HUES64 (cell line): ENCODE measurements at regions not wholly inside any gene's neighbourhood (a gene's known extent, or its start where the extent isn't known, plus 50 kb on each side); places are given as distances from the start of the nearest gene placed in this dataset.

ENCODE experiments used
- H3K27ac ChIP-seq: 2 replicates; pipeline ENCODE4 v1.7.0; 2013; ENCODE audit warnings: low read depth, low read length, inconsistent platforms
- H3K27me3 ChIP-seq: 2 replicates; pipeline ENCODE4 v1.6.1; 2013; ENCODE audit warnings: mild to moderate bottlenecking, low read length; ENCODE audit not compliant: insufficient read depth
- H3K36me3 ChIP-seq: 2 replicates; pipeline ENCODE4 v1.6.1; 2013; ENCODE audit warnings: mild to moderate bottlenecking, low read length; ENCODE audit not compliant: insufficient read depth
- H3K4me1 ChIP-seq: 2 replicates; pipeline ENCODE4 v1.6.1; 2013; ENCODE audit warnings: mild to moderate bottlenecking, low read length, moderate library complexity; ENCODE audit not compliant: insufficient read depth
- H3K4me3 ChIP-seq: 2 replicates; pipeline ENCODE4 v1.5.1; 2013; ENCODE audit warnings: mild to moderate bottlenecking, low read length, moderate library complexity
- H3K9ac ChIP-seq: 2 replicates; pipeline ENCODE4 v1.6.1; 2013; ENCODE audit warnings: mild to moderate bottlenecking, low read depth, low read length
- H3K9me3 ChIP-seq: 2 replicates; pipeline ENCODE4 v1.6.1; 2013; ENCODE audit warnings: low read depth, low read length; ENCODE audit not compliant: insufficient read depth
- WGBS: fragments of 150-250, 120-280 bp; methylation state at CpG from one replicate; pipeline ENCODE4 v1.1.7; 2013; ENCODE audit warnings: missing lambda C conversion rate; 5-methylcytosine and 5-hydroxymethylcytosine counted together

DNA sequence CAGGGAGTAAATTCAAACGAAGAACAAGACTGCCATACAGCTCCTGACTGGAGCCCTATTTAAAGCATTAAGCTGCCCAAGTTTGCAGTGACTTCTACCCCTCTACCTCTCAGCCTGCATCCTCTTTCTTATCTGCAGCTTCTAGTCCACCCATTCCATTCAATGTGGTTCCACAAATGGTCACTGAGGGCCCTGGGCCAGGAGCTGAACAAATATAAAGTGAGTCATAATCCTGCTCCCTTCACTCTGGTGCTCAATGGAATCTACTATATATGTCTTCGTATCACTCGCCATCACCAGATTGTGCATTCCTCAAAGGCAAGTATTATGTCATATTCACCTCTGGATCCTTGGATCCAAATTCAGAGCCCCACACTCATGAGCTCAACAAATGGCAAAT, 398.7 kb downstream of the BRINP2 start:
- H3K4me1 ChIP-seq: no peaks in the 10 kb centered on the region
- H3K4me3 ChIP-seq: no peak overlapping the region
- no peaks in the 10 kb centered on the region for H3K9me3 ChIP-seq
- no peaks in the 10 kb centered on the region for H3K27me3 ChIP-seq
- H3K9ac ChIP-seq: no peak overlapping the region
- no peak overlapping the region for H3K27ac ChIP-seq
- WGBS: 97% methylated on average over 3 of the region's 3 CpGs
- H3K36me3 ChIP-seq: no peaks in the 10 kb centered on the region

DNA sequence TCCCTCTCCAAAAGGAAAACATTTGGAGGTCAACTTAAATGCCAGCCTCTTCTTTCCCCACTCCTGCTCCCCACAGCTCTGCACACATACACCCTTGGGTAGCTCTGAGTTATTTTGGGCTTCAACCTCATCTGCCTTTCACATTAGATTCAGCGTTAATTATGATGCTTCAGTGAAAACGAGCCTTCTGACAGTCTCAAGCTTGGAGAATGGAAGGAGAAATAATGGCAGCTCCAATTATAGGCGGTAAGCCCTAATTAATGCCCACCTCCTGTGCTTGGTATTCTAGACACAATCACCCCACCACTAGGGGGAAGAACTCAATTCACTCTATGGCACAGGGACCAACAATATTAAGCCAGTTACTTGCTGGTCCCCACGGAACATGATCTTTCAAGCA, 397.9 kb downstream of the BRINP2 start:
- no peaks in the 10 kb centered on the region for H3K9me3 ChIP-seq
- no peaks in the 10 kb centered on the region for H3K4me1 ChIP-seq
- no peaks in the 10 kb centered on the region for H3K36me3 ChIP-seq
- no peaks in the 10 kb centered on the region for H3K27me3 ChIP-seq
- 81% methylated on average over 4 of the region's 4 CpGs for WGBS
- H3K9ac ChIP-seq: no peak overlapping the region
- no peak overlapping the region for H3K27ac ChIP-seq
- no peak overlapping the region for H3K4me3 ChIP-seq

DNA sequence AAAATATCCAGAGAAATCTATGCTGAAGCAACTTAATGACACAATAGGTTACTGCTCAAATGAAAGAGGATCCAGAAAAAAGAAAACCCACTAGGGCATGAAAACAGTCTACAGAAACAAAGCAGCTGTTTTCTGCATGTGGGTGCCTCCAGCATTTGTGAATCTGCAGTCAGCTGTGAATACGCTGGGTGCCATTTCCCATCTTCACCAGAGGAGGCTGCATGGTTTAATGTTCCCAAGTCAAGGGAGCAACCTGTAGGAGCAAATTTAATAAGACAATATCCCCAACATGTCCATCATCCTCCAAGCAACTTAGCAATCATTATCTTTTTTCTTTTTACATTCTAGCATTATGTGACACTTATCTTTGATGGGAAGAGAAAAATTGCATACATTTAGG, 396.6 kb downstream of the BRINP2 start:
- H3K9me3 ChIP-seq: no peaks in the 10 kb centered on the region
- H3K36me3 ChIP-seq: no peaks in the 10 kb centered on the region
- H3K27ac ChIP-seq: no peak overlapping the region
- H3K27me3 ChIP-seq: no peaks in the 10 kb centered on the region
- 75% methylated on average over 1 of the region's 1 CpG for WGBS
- no peaks in the 10 kb centered on the region for H3K4me1 ChIP-seq
- H3K9ac ChIP-seq: no peak overlapping the region
- H3K4me3 ChIP-seq: no peak overlapping the region

DNA sequence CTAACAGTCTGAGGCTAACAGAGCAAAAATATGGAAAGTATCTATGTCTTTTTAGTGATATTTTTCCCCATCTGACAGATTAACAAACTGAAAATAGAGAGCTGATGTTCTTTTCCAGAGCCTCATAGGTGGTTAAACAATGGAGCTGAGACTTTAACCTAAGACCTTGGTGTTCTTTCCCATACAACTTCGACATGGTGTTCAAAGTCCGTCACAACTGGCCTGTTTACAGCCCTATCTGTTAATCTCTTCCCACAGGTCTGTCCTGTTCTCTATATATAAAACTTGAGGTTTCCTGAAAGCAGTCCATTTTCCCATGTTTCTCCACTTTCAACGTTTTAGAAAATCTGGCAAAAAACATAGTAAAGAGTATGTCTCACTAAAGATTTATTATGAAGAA, 395.7 kb downstream of the BRINP2 start:
- no peak overlapping the region for H3K4me3 ChIP-seq
- 97% methylated on average over 2 of the region's 3 CpGs for WGBS
- H3K9me3 ChIP-seq: no peaks in the 10 kb centered on the region
- no peaks in the 10 kb centered on the region for H3K36me3 ChIP-seq
- no peaks in the 10 kb centered on the region for H3K4me1 ChIP-seq
- H3K27ac ChIP-seq: no peak overlapping the region
- H3K9ac ChIP-seq: no peak overlapping the region
- no peaks in the 10 kb centered on the region for H3K27me3 ChIP-seq

DNA sequence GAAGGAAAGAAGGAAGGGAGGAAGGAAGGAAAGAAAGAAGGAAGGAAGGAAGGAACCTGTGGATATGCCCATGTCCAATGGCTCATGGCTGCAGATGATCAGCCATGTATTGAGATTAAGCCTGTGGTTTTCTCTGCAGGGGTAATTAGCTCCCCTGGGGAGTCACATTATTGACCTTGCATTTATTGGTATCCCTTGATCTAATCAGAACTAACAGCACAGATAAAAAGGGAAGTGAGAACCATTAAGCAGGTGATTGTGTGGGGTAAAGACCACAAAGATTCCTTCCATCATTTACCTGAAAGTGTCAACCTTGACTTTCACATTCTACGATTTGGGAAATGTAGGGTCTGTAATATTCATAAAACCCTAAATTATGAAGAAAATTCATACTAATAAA, 390.7 kb downstream of the BRINP2 start:
- no CpG with 5 or more reads among the region's 1 CpG for WGBS
- H3K9me3 ChIP-seq: peaks cover 5% of the 10 kb centered on the region; the same call in 1 of the 2 replicates
- no peak overlapping the region for H3K4me3 ChIP-seq
- H3K27me3 ChIP-seq: no peaks in the 10 kb centered on the region
- no peaks in the 10 kb centered on the region for H3K36me3 ChIP-seq
- H3K27ac ChIP-seq: no peak overlapping the region
- no peak overlapping the region for H3K9ac ChIP-seq
- H3K4me1 ChIP-seq: no peaks in the 10 kb centered on the region

DNA sequence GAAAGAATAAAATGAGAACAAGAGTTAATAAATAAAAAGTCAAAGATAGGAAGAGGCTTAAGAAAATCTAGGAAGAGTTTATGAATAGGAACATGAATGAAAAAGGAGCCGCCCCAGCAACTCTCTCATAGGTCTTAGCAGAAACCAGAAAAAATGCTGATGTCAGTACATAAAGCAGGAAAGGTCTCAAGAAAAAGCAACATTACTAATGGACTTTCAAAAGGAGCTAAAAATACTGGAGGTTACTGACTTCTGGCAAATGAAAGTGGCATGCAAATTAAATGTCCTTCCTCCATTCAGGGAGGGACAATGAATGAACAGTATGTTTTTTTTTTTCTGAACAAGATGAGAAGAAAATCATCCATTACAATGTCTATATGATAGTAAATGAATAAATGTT, 387.6 kb downstream of the BRINP2 start:
- Histone ChIP-seq H3K27ac (no peak overlapping the region), H3K36me3 (no peaks in the 10 kb centered on the region), H3K4me3 (no peak overlapping the region), H3K4me1 (no peaks in the 10 kb centered on the region), H3K9ac (no peak overlapping the region), H3K9me3 (peaks cover 17% of the 10 kb centered on the region), H3K27me3 (no peaks in the 10 kb centered on the region)
- 90% methylated on average over 1 of the region's 1 CpG for WGBS

DNA sequence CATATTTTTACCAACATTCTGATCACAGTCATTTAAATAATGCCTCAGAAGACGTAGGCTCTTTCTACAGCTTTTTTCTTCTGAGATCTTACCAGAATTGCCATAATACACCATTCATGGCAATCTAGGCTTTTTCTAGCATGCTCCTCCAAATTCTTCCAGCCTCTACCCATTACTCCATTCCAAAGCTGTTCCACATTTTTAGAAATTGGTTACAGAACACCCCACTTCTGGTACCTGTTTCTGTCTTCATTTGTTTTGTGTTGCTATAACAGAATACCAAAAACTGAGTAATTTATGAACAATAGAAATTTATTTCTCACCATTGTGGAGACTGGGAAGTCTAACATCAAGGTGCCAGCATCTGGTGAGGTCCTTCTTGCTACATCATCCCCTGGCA, 385.4 kb downstream of the BRINP2 start:
- WGBS: 85% methylated on average over 1 of the region's 1 CpG
- Histone ChIP-seq H3K27ac (no peak overlapping the region), H3K4me1 (no peaks in the 10 kb centered on the region), H3K36me3 (no peaks in the 10 kb centered on the region), H3K27me3 (no peaks in the 10 kb centered on the region), H3K9me3 (peaks cover 17% of the 10 kb centered on the region), H3K4me3 (no peak overlapping the region), H3K9ac (no peak overlapping the region)

DNA sequence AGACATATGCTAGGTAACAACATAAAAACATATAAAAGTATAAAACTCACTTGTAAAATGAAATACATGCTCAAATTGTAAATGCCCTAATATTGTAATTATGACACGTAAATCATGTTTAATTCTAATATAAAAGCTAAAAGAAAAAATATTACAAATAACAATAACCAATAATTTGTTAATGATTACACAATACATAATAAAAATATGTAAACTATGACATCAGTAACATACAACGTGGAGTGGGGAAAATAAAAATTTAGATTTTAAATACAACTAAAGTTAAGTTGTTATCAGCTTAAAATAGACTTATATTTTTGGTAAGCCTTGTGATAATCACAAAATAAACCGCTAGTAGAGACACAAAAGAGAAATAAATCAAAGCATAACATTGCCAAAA, 376.4 kb downstream of the BRINP2 start:
- Histone ChIP-seq H3K9me3 (no peaks in the 10 kb centered on the region), H3K9ac (no peak overlapping the region)
- 88% methylated on average over 1 of the region's 3 CpGs for whole genome bisulfite sequencing

DNA sequence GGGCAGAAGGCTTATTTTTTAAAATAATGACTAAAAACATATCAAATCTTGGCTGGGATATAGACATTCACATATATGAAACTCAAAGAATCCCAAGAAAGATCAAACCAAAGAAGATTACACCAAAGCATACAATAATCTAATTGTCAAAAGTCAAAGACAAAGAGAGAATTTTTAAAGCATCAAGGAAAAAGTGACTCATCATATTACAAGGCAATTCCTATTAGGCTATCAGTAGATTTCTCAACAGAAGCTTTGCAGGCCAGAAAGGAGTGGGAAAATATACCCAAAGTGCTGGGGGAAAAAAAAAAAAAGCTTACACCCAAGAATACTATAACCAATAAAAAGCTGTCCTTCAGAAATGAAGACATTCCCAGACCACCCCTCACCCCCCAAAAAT, 375.6 kb downstream of the BRINP2 start:
- H3K36me3 ChIP-seq: no peaks in the 10 kb centered on the region
- H3K27me3 ChIP-seq: no peaks in the 10 kb centered on the region
- no peak overlapping the region for H3K9ac ChIP-seq
- H3K4me3 ChIP-seq: no peak overlapping the region
- H3K4me1 ChIP-seq: no peaks in the 10 kb centered on the region
- H3K9me3 ChIP-seq: no peaks in the 10 kb centered on the region
- no peak overlapping the region for H3K27ac ChIP-seq

More for the DNA sequence above, 376.4 kb downstream of the BRINP2 start:
- Histone ChIP-seq H3K36me3 (no peaks in the 10 kb centered on the region), H3K27me3 (no peaks in the 10 kb centered on the region), H3K4me1 (no peaks in the 10 kb centered on the region), H3K4me3 (no peak overlapping the region), H3K27ac (no peak overlapping the region)

DNA sequence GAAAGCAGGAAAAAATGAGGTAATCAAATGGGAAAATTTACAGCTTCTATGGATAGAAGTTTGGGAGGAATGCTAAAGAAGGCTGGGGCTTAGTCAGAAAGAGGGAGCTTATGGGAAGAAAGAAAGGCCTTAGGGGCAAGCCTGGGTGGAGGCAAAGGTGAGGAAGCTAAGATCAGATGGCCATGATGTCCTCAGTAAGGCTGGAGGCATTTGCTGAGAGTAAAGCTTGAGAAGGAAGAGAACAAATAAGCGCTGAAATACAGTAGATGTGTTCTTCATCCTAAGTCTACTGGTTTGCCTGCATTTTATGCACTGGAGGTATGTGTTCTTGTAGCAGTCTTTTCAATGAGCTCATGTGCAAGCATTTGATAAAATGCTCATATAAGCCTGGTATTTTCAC, 355.4 kb downstream of the BRINP2 start:
- WGBS: 95% methylated on average over 1 of the region's 1 CpG
- H3K36me3 ChIP-seq: no peaks in the 10 kb centered on the region
- no peak overlapping the region for H3K27ac ChIP-seq
- no peak overlapping the region for H3K4me3 ChIP-seq
- H3K27me3 ChIP-seq: no peaks in the 10 kb centered on the region
- no peaks in the 10 kb centered on the region for H3K9me3 ChIP-seq
- H3K9ac ChIP-seq: no peak overlapping the region
- H3K4me1 ChIP-seq: no peaks in the 10 kb centered on the region

DNA sequence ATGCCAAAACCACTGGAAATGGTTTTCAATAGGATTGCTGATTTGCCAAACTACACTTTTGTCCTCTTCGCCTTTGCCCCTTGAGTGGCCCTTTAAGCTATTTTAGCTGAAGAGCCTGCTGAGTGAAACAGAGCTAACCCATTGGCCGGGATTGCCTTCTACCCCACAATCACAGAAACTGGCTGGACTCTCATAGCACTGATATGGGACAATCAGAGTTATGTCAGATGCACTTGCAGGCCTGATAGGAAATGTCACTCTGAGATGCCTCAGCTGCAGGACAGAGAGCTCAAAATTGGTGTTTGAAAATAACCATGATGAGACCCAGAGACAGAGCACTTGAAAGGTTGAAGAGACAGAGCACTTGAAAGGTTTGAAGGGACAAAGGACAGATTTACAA, 354.4 kb downstream of the BRINP2 start:
- Histone ChIP-seq H3K4me3 (no peak overlapping the region), H3K27ac (no peak overlapping the region), H3K9ac (no peak overlapping the region), H3K36me3 (no peaks in the 10 kb centered on the region), H3K4me1 (no peaks in the 10 kb centered on the region), H3K9me3 (no peaks in the 10 kb centered on the region), H3K27me3 (no peaks in the 10 kb centered on the region)
- 96% methylated on average over 2 of the region's 2 CpGs for WGBS

DNA sequence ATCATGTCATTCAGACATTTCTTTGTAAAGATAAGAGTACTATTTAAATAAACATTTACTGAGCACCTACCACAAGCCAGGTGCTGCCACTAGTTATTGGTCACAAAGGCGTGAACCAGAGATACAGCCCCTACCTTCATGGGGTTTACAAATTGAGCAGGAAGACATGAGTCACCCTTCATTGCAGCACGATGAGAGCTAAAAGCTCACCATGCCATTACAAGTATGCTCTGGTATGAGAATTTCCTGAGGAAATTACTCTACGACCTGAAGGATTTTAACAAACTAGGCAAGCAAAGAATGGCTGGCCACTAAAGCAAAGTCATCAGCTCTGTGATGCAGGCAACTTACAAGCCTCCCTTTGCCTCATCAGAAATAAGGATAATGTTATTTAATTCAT, 346.8 kb downstream of the BRINP2 start:
- no peak overlapping the region for H3K4me3 ChIP-seq
- no peak overlapping the region for H3K9ac ChIP-seq
- H3K27ac ChIP-seq: no peak overlapping the region
- H3K36me3 ChIP-seq: no peaks in the 10 kb centered on the region
- 82% methylated on average over 3 of the region's 3 CpGs for WGBS
- H3K27me3 ChIP-seq: no peaks in the 10 kb centered on the region
- no peaks in the 10 kb centered on the region for H3K9me3 ChIP-seq
- H3K4me1 ChIP-seq: no peaks in the 10 kb centered on the region
